DOHH2 (cell line): ENCODE measurements at regions not wholly inside any gene's neighbourhood (a gene's known extent, or its start where the extent isn't known, plus 50 kb on each side); places are given as distances from the start of the nearest gene placed in this dataset.

Experiments used
- EZH2phosphoT487 ChIP-seq: fragments of 200-600 bp; sonication (generic); IDR thresholded peaks from 2 replicates; pipeline ENCODE4 v1.6.1; 2017; ENCODE audit warnings: borderline replicate concordance, mild to moderate bottlenecking, antibody characterized with exemption, low read length, moderate library complexity, mixed read lengths
- TF ChIP-seq, protein P1 (sequence below): fragments of 200-600 bp; sonication (generic); IDR thresholded peaks from one replicate; pipeline ENCODE4 v1.5.1; 2014; ENCODE audit warnings: antibody characterized with exemption, mild to moderate bottlenecking, low read depth, low read length; ENCODE audit not compliant: poor library complexity, severe bottlenecking

DNA sequence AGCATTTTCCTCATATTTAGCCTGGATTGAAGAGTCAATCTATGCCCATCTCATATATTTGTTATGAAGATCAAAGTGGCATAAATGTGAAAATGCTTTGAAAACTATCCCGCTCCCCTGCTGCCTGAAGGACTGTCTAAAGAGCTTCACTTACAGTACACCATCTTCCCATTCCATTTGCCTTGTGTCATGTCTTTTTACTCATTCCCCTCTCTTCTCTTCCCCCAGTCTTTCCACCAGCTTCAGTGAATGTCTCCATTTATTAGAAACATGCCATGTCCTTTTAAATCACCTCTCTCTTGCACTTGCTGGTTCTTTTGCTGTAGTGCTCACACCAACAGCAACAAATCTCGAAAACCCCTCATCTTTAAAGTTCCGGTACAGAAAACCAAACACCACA, 192.7 kb upstream of the SGCD start:
- TF ChIP-seq, protein P1, sequence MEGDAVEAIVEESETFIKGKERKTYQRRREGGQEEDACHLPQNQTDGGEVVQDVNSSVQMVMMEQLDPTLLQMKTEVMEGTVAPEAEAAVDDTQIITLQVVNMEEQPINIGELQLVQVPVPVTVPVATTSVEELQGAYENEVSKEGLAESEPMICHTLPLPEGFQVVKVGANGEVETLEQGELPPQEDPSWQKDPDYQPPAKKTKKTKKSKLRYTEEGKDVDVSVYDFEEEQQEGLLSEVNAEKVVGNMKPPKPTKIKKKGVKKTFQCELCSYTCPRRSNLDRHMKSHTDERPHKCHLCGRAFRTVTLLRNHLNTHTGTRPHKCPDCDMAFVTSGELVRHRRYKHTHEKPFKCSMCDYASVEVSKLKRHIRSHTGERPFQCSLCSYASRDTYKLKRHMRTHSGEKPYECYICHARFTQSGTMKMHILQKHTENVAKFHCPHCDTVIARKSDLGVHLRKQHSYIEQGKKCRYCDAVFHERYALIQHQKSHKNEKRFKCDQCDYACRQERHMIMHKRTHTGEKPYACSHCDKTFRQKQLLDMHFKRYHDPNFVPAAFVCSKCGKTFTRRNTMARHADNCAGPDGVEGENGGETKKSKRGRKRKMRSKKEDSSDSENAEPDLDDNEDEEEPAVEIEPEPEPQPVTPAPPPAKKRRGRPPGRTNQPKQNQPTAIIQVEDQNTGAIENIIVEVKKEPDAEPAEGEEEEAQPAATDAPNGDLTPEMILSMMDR = no peak
- no peak for TF ChIP-seq EZH2phosphoT487
